ENCODE measurements at regions not wholly inside any gene's neighbourhood (a gene's known extent, or its start where the extent isn't known, plus 50 kb on each side); places are given as distances from the start of the nearest gene placed in this dataset.

- no peaks in the 10 kb centered on the region for H3K36me3 ChIP-seq (ENCODE audit: control insufficient read depth, insufficient read depth, low read length)
- FAIRE-seq (no peak), DNase-seq (ENCODE audit: low read depth) (no peak)
- TF ChIP-seq CTCF (IDR thresholded peaks at IDR 0.05; ENCODE audit: insufficient read depth, low read length, severe bottlenecking), result no peak
- H3K4me3 ChIP-seq (ENCODE audit: low read depth, low read length), result no peak overlapping the region
- peaks cover 2% of the 10 kb centered on the region for H3K27me3 ChIP-seq (ENCODE audit: control insufficient read depth, insufficient read depth, low read length)
Observed at GRCh38 chr6:128827675-128828464, 55.1 kb upstream of the LAMA2 start.

GRCh38 chr6:128826606-128827005 is 56.3 kb upstream of the LAMA2 start:
- FAIRE-seq (no peak), DNase-seq (ENCODE audit: low read depth) (no peak)
- Histone ChIP-seq H3K27me3 (ENCODE audit: control insufficient read depth, insufficient read depth, low read length) (peaks cover 4% of the 10 kb centered on the region), H3K4me3 (ENCODE audit: low read depth, low read length) (no peak overlapping the region), H3K36me3 (ENCODE audit: control insufficient read depth, insufficient read depth, low read length) (no peaks in the 10 kb centered on the region)
- no peak for TF ChIP-seq CTCF (IDR thresholded peaks at IDR 0.05; ENCODE audit: insufficient read depth, low read length, severe bottlenecking)

GRCh38 chr6:128822271-128822670 is 60.7 kb upstream of the LAMA2 start:
- Histone ChIP-seq H3K27me3 (ENCODE audit: control insufficient read depth, insufficient read depth, low read length) (peaks cover 4% of the 10 kb centered on the region), H3K4me3 (ENCODE audit: low read depth, low read length) (no peak overlapping the region), H3K36me3 (ENCODE audit: control insufficient read depth, insufficient read depth, low read length) (no peaks in the 10 kb centered on the region)
- TF ChIP-seq CTCF (IDR thresholded peaks at IDR 0.05; ENCODE audit: insufficient read depth, low read length, severe bottlenecking), result no peak
- DNase-seq (ENCODE audit: low read depth) (peak; percentile 20), FAIRE-seq (no peak)

- Histone ChIP-seq H3K4me3 (ENCODE audit: low read depth, low read length) (no peak overlapping the region), H3K36me3 (ENCODE audit: control insufficient read depth, insufficient read depth, low read length) (no peaks in the 10 kb centered on the region), H3K27me3 (ENCODE audit: control insufficient read depth, insufficient read depth, low read length) (peaks cover 4% of the 10 kb centered on the region)
- no peak for FAIRE-seq
- TF ChIP-seq CTCF (IDR thresholded peaks at IDR 0.05; ENCODE audit: insufficient read depth, low read length, severe bottlenecking), result no peak
- DNase-seq (ENCODE audit: low read depth), result no peak
Observed at GRCh38 chr6:128821116-128821515, 61.8 kb upstream of the LAMA2 start.

- Histone ChIP-seq H3K36me3 (ENCODE audit: control insufficient read depth, insufficient read depth, low read length) (no peaks in the 10 kb centered on the region), H3K4me3 (ENCODE audit: low read depth, low read length) (no peak overlapping the region), H3K27me3 (ENCODE audit: control insufficient read depth, insufficient read depth, low read length) (no peaks in the 10 kb centered on the region)
- FAIRE-seq (no peak), DNase-seq (ENCODE audit: low read depth) (no peak)
- TF ChIP-seq CTCF (IDR thresholded peaks at IDR 0.05; ENCODE audit: insufficient read depth, low read length, severe bottlenecking), result no peak
Observed at GRCh38 chr6:128808856-128809255, 74.1 kb upstream of the LAMA2 start.

- H3K4me3 ChIP-seq (ENCODE audit: low read depth, low read length), result no peak overlapping the region
- FAIRE-seq (no peak), DNase-seq (ENCODE audit: low read depth) (peak; percentile 65)
- no peaks in the 10 kb centered on the region for H3K36me3 ChIP-seq (ENCODE audit: control insufficient read depth, insufficient read depth, low read length)
- no peaks in the 10 kb centered on the region for H3K27me3 ChIP-seq (ENCODE audit: control insufficient read depth, insufficient read depth, low read length)
- TF ChIP-seq CTCF (IDR thresholded peaks at IDR 0.05; ENCODE audit: insufficient read depth, low read length, severe bottlenecking), result peak; percentile 45
Observed at GRCh38 chr6:128807577-128807976, 75.4 kb upstream of the LAMA2 start.

Measured in bronchial epithelial cell (primary cell).